ENCODE measurements at regions not wholly inside any gene's neighbourhood (a gene's known extent, or its start where the extent isn't known, plus 50 kb on each side); places are given as distances from the start of the nearest gene placed in this dataset.

DNA sequence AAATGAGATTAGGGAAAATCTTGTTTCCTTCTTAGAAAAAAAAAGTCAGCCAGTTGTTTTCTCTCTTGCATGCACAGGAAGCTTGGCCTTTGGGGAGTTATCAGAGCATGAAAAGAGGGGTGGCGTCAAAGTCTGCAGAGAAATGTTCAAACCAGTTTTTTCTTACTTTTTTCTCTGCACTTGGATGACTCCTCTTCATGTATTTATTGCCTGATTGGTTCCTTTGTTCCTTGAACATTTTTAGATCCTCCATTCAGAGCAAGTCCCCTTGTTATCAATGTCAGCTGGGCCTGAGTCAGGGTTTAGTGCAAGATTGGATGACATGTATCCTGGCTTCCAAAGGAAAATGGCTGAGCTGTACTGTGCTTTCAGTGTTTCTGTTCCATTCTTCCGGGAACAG, 392.6 kb upstream of the BRINP1 start:
- TF ChIP-seq, protein P1, sequence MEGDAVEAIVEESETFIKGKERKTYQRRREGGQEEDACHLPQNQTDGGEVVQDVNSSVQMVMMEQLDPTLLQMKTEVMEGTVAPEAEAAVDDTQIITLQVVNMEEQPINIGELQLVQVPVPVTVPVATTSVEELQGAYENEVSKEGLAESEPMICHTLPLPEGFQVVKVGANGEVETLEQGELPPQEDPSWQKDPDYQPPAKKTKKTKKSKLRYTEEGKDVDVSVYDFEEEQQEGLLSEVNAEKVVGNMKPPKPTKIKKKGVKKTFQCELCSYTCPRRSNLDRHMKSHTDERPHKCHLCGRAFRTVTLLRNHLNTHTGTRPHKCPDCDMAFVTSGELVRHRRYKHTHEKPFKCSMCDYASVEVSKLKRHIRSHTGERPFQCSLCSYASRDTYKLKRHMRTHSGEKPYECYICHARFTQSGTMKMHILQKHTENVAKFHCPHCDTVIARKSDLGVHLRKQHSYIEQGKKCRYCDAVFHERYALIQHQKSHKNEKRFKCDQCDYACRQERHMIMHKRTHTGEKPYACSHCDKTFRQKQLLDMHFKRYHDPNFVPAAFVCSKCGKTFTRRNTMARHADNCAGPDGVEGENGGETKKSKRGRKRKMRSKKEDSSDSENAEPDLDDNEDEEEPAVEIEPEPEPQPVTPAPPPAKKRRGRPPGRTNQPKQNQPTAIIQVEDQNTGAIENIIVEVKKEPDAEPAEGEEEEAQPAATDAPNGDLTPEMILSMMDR (IDR thresholded peaks at IDR 0.05) = no peak
- TF ChIP-seq EZH2 (IDR thresholded peaks at IDR 0.05; ENCODE audit: borderline replicate concordance, insufficient read depth, low read depth, low read length, poor library complexity, severe bottlenecking) = no peak
